ENCODE measurements at regions not wholly inside any gene's neighbourhood (a gene's known extent, or its start where the extent isn't known, plus 50 kb on each side); places are given as distances from the start of the nearest gene placed in this dataset.
"Not testable (repeated sequence)": the region's sequence is repeated elsewhere in the genome, so short reads cannot be mapped to it uniquely, and the experiment has no call there.

DNA sequence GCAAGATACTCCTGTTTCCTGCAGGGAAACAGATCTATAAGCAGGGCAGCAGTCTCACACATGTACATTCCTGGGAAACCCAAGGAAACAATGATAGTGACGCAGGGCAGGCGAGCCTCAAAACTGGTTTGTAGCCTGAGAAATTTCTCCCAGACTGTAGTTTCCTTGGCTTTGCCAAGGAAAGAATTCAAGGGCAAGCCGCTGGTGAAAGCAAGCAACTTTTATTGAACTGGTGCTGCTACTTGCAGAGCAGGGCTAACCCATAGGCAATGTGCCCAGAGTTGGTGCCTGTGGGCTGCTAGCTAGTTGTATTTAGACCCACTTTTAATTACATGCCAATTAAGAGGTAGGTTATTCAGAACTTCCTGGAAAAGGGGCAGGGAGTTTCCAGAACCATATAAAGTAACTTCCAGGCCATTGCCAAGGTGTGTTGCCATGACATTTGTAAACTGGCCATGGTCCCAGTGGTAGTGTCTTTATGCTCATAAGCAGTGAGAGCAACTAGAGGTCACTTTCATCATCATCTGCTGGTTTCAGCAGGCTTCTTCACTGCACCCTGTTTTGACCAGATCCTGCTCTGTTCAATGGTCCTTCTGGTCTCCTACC lies 92.0 kb downstream of the PPIAL4A start:
- H3K27ac ChIP-seq (ENCODE audit: low read length); H3K4me2 ChIP-seq (ENCODE audit: low read length); H3K9ac ChIP-seq (ENCODE audit: low read length); H4K20me1 ChIP-seq (ENCODE audit: low read length); H3K4me1 ChIP-seq (ENCODE audit: insufficient read depth, low read length); H3K79me2 ChIP-seq (ENCODE audit: low read length); H3K4me3 ChIP-seq (ENCODE audit: low read length); H3K27me3 ChIP-seq (ENCODE audit: low read length); POLR2A ChIA-PET (ENCODE audit: unreplicated experiment); H3K9me2 ChIP-seq (replicated peaks; ENCODE audit: low read length); CTCF ChIA-PET; DNase-seq; H3K36me3 ChIP-seq (ENCODE audit: low read depth, low read length); ATAC-seq; BruUV-seq (replicated peaks); H3K9me3 ChIP-seq (ENCODE audit: low read length); H3F3A ChIP-seq (ENCODE audit: low read length, unreplicated experiment); H2AFZ ChIP-seq (ENCODE audit: low read length); intact Hi-C loops (cut with micrococcal nuclease): not testable (repeated sequence)

DNA sequence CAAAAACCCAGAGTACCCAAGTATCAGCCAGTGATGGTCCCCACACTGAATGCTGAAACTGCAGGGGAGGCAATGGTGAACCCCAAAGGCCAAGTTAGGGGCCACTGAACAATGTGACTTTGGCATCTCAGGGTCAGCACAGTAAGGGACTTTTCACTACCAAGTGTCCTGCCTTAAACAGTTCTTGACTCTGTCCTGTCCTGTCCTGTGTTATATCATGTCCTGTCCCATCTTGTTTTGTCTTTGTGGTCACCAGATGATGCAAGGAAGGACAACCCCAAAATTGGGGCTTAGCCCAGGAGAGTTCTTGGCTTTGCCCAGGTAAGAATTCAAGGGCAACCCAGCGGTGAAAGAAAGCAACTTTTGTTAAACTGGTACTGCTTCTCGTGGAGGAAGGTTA lies 105.0 kb downstream of the PPIAL4A start:
- H3K9me3 ChIP-seq (ENCODE audit: low read length); H3K79me2 ChIP-seq (ENCODE audit: low read length); CTCF ChIA-PET; DNase-seq; H3K27ac ChIP-seq (ENCODE audit: low read length); H3K9ac ChIP-seq (ENCODE audit: low read length); intact Hi-C loops (cut with micrococcal nuclease); H2AFZ ChIP-seq (ENCODE audit: low read length); H3F3A ChIP-seq (ENCODE audit: low read length, unreplicated experiment); H3K9me2 ChIP-seq (replicated peaks; ENCODE audit: low read length); H3K36me3 ChIP-seq (ENCODE audit: low read depth, low read length); ATAC-seq; H3K4me3 ChIP-seq (ENCODE audit: low read length); H4K20me1 ChIP-seq (ENCODE audit: low read length); POLR2A ChIA-PET (ENCODE audit: unreplicated experiment); H3K4me2 ChIP-seq (ENCODE audit: low read length); H3K27me3 ChIP-seq (ENCODE audit: low read length); H3K4me1 ChIP-seq (ENCODE audit: insufficient read depth, low read length); BruUV-seq (replicated peaks): not testable (repeated sequence)

DNA sequence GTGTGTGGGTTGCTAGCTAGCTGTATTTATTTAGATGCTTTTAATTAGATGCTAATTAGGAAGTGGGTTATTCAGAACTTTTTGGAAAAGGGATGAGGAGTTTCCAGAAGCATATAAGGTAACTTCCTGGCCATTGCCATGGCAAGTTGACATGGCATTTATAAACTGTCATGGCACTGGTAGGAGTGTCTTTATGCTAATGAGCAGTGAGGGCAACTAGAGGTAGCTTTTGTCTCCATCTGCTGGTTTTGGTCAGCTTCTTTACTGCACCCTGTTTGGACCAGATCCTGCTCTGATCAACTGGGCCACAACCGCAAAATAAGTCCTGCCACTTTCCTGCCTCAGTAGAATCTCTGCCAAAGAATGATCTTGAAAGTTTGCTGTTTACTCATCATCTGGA lies 105.5 kb downstream of the PPIAL4A start:
- H3K9ac ChIP-seq (ENCODE audit: low read length); H3K79me2 ChIP-seq (ENCODE audit: low read length); DNase-seq; H3K27ac ChIP-seq (ENCODE audit: low read length); H3K9me2 ChIP-seq (replicated peaks; ENCODE audit: low read length); H4K20me1 ChIP-seq (ENCODE audit: low read length); H3K9me3 ChIP-seq (ENCODE audit: low read length); POLR2A ChIA-PET (ENCODE audit: unreplicated experiment); H3K4me3 ChIP-seq (ENCODE audit: low read length); BruUV-seq (replicated peaks); CTCF ChIA-PET; intact Hi-C loops (cut with micrococcal nuclease); H3K4me2 ChIP-seq (ENCODE audit: low read length); H2AFZ ChIP-seq (ENCODE audit: low read length); H3K36me3 ChIP-seq (ENCODE audit: low read depth, low read length); H3K27me3 ChIP-seq (ENCODE audit: low read length); H3K4me1 ChIP-seq (ENCODE audit: insufficient read depth, low read length); H3F3A ChIP-seq (ENCODE audit: low read length, unreplicated experiment): not testable (repeated sequence)
- ATAC-seq, result peak; percentile 90

DNA sequence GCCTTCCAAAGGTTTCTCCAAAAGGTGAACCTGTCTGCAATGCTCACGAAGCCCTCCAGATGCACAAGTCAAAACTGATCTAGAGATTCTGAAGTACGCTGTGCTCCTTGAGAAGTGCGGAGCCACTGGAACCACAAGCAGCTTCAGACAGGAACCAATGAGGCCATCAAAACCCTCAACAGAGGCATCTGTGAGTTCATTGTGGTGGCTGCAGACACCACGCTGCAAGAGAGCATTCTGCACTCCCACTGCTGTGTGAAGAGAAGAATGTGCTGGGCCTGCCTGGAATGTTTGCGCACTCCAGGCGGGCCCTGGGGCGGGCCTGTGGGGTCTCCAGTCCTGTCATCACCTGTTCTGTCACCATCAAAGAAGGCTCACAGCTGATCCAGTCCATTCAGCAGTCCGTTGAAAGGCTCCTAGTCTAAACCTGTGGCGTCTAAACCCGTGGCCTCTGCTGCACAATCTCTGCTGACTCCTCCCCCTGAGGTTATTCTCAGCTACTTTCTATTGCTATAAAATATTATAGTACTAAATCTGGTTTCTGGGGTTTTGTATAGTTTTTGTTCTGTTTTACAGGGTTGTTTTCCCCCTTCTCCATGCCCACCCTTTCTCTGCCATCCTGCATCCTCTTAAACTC lies 111.6 kb downstream of the PPIAL4A start:
- H3K36me3 ChIP-seq (ENCODE audit: low read depth, low read length); H3K4me3 ChIP-seq (ENCODE audit: low read length); intact Hi-C loops (cut with micrococcal nuclease); H4K20me1 ChIP-seq (ENCODE audit: low read length); H2AFZ ChIP-seq (ENCODE audit: low read length); DNase-seq; H3K4me2 ChIP-seq (ENCODE audit: low read length); CTCF ChIA-PET; H3K27me3 ChIP-seq (ENCODE audit: low read length); BruUV-seq (replicated peaks); ATAC-seq; H3K4me1 ChIP-seq (ENCODE audit: insufficient read depth, low read length); H3F3A ChIP-seq (ENCODE audit: low read length, unreplicated experiment); H3K9ac ChIP-seq (ENCODE audit: low read length); H3K27ac ChIP-seq (ENCODE audit: low read length); H3K79me2 ChIP-seq (ENCODE audit: low read length); H3K9me2 ChIP-seq (replicated peaks; ENCODE audit: low read length); POLR2A ChIA-PET (ENCODE audit: unreplicated experiment); H3K9me3 ChIP-seq (ENCODE audit: low read length): not testable (repeated sequence)

DNA sequence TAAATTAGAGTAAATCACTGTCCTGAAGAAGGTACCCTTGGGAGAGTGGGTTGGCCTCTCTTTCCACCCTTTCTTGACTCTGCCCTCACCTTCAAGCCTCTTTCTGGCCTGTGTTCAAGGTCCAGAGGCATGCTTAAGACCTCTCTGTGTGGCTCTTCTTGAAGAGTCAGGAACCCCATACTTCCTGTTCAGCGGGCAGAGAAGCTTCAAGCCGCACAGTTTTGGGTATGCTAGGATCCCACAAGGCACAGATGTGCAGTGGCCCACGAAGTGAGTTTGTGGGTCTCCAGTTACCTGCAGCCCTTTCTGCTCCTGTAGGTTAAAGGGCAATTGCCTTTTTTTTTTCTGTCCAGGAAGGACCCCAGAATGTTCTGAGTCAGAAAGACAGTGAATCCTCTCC lies 113.7 kb downstream of the PPIAL4A start:
- H3K79me2 ChIP-seq (ENCODE audit: low read length); H3K4me1 ChIP-seq (ENCODE audit: insufficient read depth, low read length); H3F3A ChIP-seq (ENCODE audit: low read length, unreplicated experiment); POLR2A ChIA-PET (ENCODE audit: unreplicated experiment); ATAC-seq; H3K4me3 ChIP-seq (ENCODE audit: low read length); BruUV-seq (replicated peaks); H3K27ac ChIP-seq (ENCODE audit: low read length); H3K9me3 ChIP-seq (ENCODE audit: low read length); CTCF ChIA-PET; H3K9me2 ChIP-seq (replicated peaks; ENCODE audit: low read length); intact Hi-C loops (cut with micrococcal nuclease); H3K27me3 ChIP-seq (ENCODE audit: low read length); DNase-seq; H3K36me3 ChIP-seq (ENCODE audit: low read depth, low read length); H4K20me1 ChIP-seq (ENCODE audit: low read length); H3K9ac ChIP-seq (ENCODE audit: low read length); H2AFZ ChIP-seq (ENCODE audit: low read length); H3K4me2 ChIP-seq (ENCODE audit: low read length): not testable (repeated sequence)

DNA sequence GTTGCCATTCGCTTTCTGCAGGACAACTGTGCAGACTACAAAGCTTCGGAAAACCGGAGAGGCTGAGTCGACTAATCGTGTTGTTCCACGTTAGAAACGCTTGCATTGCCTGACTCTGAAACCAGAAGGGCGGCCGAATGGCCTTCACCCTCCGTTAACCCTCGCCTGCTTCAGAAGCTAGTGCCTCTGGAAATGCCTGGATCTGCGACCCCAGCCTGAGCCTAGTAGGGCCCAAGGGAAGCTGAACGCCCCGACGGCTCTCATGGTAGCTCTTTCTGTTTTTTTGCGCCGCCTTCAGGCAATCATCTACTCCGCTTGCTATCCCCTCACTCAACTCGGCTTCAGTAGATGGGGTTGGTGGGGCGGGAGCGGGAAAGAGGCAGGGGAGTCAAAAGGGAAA lies 117.3 kb downstream of the PPIAL4A start:
- CTCF ChIA-PET; POLR2A ChIA-PET (ENCODE audit: unreplicated experiment); H3K4me3 ChIP-seq (ENCODE audit: low read length); H3K9ac ChIP-seq (ENCODE audit: low read length); intact Hi-C loops (cut with micrococcal nuclease); H2AFZ ChIP-seq (ENCODE audit: low read length); ATAC-seq; H3K27ac ChIP-seq (ENCODE audit: low read length); H3K9me3 ChIP-seq (ENCODE audit: low read length); H3K79me2 ChIP-seq (ENCODE audit: low read length); H3K36me3 ChIP-seq (ENCODE audit: low read depth, low read length); H3K4me1 ChIP-seq (ENCODE audit: insufficient read depth, low read length); DNase-seq; H3K4me2 ChIP-seq (ENCODE audit: low read length); H3K27me3 ChIP-seq (ENCODE audit: low read length); H3K9me2 ChIP-seq (replicated peaks; ENCODE audit: low read length); BruUV-seq (replicated peaks); H4K20me1 ChIP-seq (ENCODE audit: low read length); H3F3A ChIP-seq (ENCODE audit: low read length, unreplicated experiment): not testable (repeated sequence)

DNA sequence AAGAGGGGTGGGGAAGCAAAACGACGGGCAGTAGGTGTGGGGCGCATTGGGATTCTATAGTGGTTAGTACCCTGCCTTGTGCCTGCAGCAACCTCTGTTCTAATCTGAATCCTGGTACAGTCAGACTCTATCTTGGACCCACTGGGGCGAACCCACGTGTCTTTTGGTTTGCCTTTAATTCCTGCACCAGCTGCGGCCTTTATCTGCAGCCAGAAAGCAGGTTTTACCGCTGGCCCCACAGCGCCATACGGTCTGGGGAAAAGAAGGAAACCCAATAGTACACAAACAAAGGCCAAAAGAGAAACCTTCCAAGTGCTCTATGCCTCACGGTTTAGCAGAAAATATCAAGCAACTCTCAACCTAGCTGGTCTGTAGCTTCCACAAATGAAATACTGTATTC lies 118.2 kb downstream of the PPIAL4A start:
- H3K4me3 ChIP-seq (ENCODE audit: low read length); CTCF ChIA-PET; DNase-seq; H3F3A ChIP-seq (ENCODE audit: low read length, unreplicated experiment); BruUV-seq (replicated peaks); POLR2A ChIA-PET (ENCODE audit: unreplicated experiment); H2AFZ ChIP-seq (ENCODE audit: low read length); H3K4me2 ChIP-seq (ENCODE audit: low read length); H3K27me3 ChIP-seq (ENCODE audit: low read length); H3K79me2 ChIP-seq (ENCODE audit: low read length); ATAC-seq; intact Hi-C loops (cut with micrococcal nuclease); H4K20me1 ChIP-seq (ENCODE audit: low read length); H3K9me2 ChIP-seq (replicated peaks; ENCODE audit: low read length); H3K27ac ChIP-seq (ENCODE audit: low read length); H3K9me3 ChIP-seq (ENCODE audit: low read length); H3K4me1 ChIP-seq (ENCODE audit: insufficient read depth, low read length); H3K36me3 ChIP-seq (ENCODE audit: low read depth, low read length); H3K9ac ChIP-seq (ENCODE audit: low read length): not testable (repeated sequence)

All from PC-3 (cell line).